Ovary (tissue), 7 donors: ENCODE measurements at regions not wholly inside any gene's neighbourhood (a gene's known extent, or its start where the extent isn't known, plus 50 kb on each side); places are given as distances from the start of the nearest gene placed in this dataset.

Experiments
- DNase-seq, 5 donors: peaks; one replicate each; pipeline ENCODE4 v3.0.0-alpha.2; 2019 to 2020
- H3K27ac ChIP-seq, 2 donors: fragments of 200-600 bp; one replicate each; pipeline versions ENCODE4 v1.5.1 to v1.8.0; 2019 to 2022
- H3K27me3 ChIP-seq: fragments of 200-600 bp; one replicate; pipeline ENCODE4 v1.8.0; 2022
- H3K36me3 ChIP-seq: fragments of 200-600 bp; sonication (generic); one replicate; pipeline ENCODE4 v1.5.1; 2019
- H3K4me1 ChIP-seq: one replicate; pipeline ENCODE4 v1.8.1; 2013; ENCODE audit warnings: mild to moderate bottlenecking, moderate library complexity; ENCODE audit not compliant: insufficient read depth
- H3K4me3 ChIP-seq: fragments of 200-600 bp; sonication (generic); one replicate; pipeline ENCODE4 v1.5.1; 2017
- H3K9me3 ChIP-seq, 2 donors: fragments of 200-600 bp in 1 of 2; sonication (generic) in 1 of 2; one replicate each; pipeline versions ENCODE4 v1.5.1 to v1.8.1; 2013 to 2019; ENCODE audit warnings: mild to moderate bottlenecking in 1 of 2, moderate library complexity in 1 of 2
- CTCF ChIP-seq, 3 donors: fragments of 450-650 bp in 2 of 3; fragments of 200-600 bp in 1 of 3; IDR thresholded peaks; one replicate each; pipeline versions ENCODE4 v1.5.1 to v1.8.0; 2016 to 2022; ENCODE audit warnings: antibody characterized with exemption in 3 of 3, mild to moderate bottlenecking in 1 of 3
- EP300 ChIP-seq: sonication (generic); formaldehyde crosslinking; IDR thresholded peaks from one replicate; pipeline ENCODE4 v1.6.1; 2017; ENCODE audit warnings: antibody characterized with exemption
- POLR2A ChIP-seq: fragments of 450-650 bp; IDR thresholded peaks from one replicate; pipeline ENCODE4 v1.6.1; 2017; ENCODE audit warnings: antibody characterized with exemption, mild to moderate bottlenecking, moderate library complexity
- WGBS, 3 donors: extraction: QIAGEN DNeasy Blood & Tissue Kit in 1 of 3; methylation state at CpG; one replicate each; pipeline versions ENCODE4 v1.1.5 to v1.1.7; 2013 to 2017; 5-methylcytosine and 5-hydroxymethylcytosine counted together
- intact Hi-C, 4 donors: fragments of 100-400 bp; cut with DNase I; formaldehyde crosslinking; loops; one replicate each; pipeline versions ENCODE4 v1.11.0 to v1.15.1; 2022 to 2023
- donor health status: DM: no; HTN: no; CAD: no; lungs with moderate emphysema.
- donor health status: DM: no; HTN: no; CAD: no.
- donor health status: Bipolar disorder and iron deficiency.
- donor health status: DM: no; HTN: no; CAD: no.
- donor health status: DM: yes; HTN: yes; CAD: no.

- no peaks in the 10 kb centered on the region for H3K9me3 ChIP-seq
- no peaks in the 10 kb centered on the region for H3K27me3 ChIP-seq
- no peak for DNase-seq
- intact Hi-C loops: no loop called here
- TF ChIP-seq EP300 (no peak), CTCF (IDR thresholded peaks at IDR 0.05) (no peak), POLR2A (no peak)
- 81 to 89% (median 82%) methylated on average over 2 of the region's 2 CpGs for WGBS, 3 donors
- H3K4me1 ChIP-seq: no peaks in the 10 kb centered on the region
- no peak overlapping the region for H3K27ac ChIP-seq
- H3K36me3 ChIP-seq: no peaks in the 10 kb centered on the region
- H3K4me3 ChIP-seq: no peak overlapping the region
These were observed 846.8 kb downstream of the IPMK start for GRCh38 chr10:57420881-57421280.

GRCh38 chr10:57418476-57418875 lies 849.2 kb downstream of the IPMK start:
- no peak for TF ChIP-seq POLR2A
- TF ChIP-seq CTCF (IDR thresholded peaks at IDR 0.05): no peak
- TF ChIP-seq EP300: no peak
- Histone ChIP-seq H3K27ac (no peak overlapping the region), H3K27me3 (no peaks in the 10 kb centered on the region), H3K9me3 (no peaks in the 10 kb centered on the region), H3K4me1 (no peaks in the 10 kb centered on the region), H3K36me3 (no peaks in the 10 kb centered on the region), H3K4me3 (no peak overlapping the region)
- no peak for DNase-seq
- 91 to 93% (median 92%) methylated on average over 6 of the region's 6 CpGs for WGBS, 3 donors
- intact Hi-C loops: no loop called here

GRCh38 chr10:57395923-57396322 lies 871.8 kb downstream of the IPMK start:
- intact Hi-C loops: no loop called here
- TF ChIP-seq POLR2A: no peak
- TF ChIP-seq EP300: no peak
- TF ChIP-seq CTCF (IDR thresholded peaks at IDR 0.05): no peak
- Histone ChIP-seq H3K27me3 (no peaks in the 10 kb centered on the region), H3K27ac (no peak overlapping the region), H3K4me3 (no peak overlapping the region), H3K4me1 (no peaks in the 10 kb centered on the region), H3K9me3 (no peaks in the 10 kb centered on the region), H3K36me3 (no peaks in the 10 kb centered on the region)
- 86 to 88% (median 86%) methylated on average over 5 of the region's 5 CpGs for WGBS, 3 donors
- no peak for DNase-seq

- Histone ChIP-seq H3K27me3 (no peaks in the 10 kb centered on the region), H3K27ac (no peak overlapping the region), H3K4me3 (no peak overlapping the region), H3K4me1 (no peaks in the 10 kb centered on the region), H3K9me3 (no peaks in the 10 kb centered on the region), H3K36me3 (no peaks in the 10 kb centered on the region)
- intact Hi-C loops: loop anchor here in 1 of 4 donors (1.0 kb wide), 1 partner anchor 106 kb away; no protein-coding TSS in a partner anchor
- 82 to 90% (median 85%) methylated on average over 5 of the region's 5 CpGs for WGBS, 3 donors
- DNase-seq: no peak
- TF ChIP-seq POLR2A (no peak), CTCF (IDR thresholded peaks at IDR 0.05) (no peak), EP300 (no peak)
These were observed 900.3 kb downstream of the IPMK start for GRCh38 chr10:57367412-57367811.

- 89 to 95% (median 91%) methylated on average over 2 of the region's 2 CpGs for WGBS, 3 donors
- H3K4me1 ChIP-seq: no peaks in the 10 kb centered on the region
- H3K36me3 ChIP-seq: no peaks in the 10 kb centered on the region
- no peak for DNase-seq
- intact Hi-C loops: no loop called here
- H3K27ac ChIP-seq: no peak overlapping the region
- no peaks in the 10 kb centered on the region for H3K27me3 ChIP-seq
- TF ChIP-seq CTCF (IDR thresholded peaks at IDR 0.05) (no peak), POLR2A (no peak), EP300 (no peak)
- H3K9me3 ChIP-seq: no peaks in the 10 kb centered on the region
- H3K4me3 ChIP-seq: no peak overlapping the region
These were observed 904.9 kb downstream of the IPMK start for GRCh38 chr10:57362811-57363210.
